SK-N-SH (cell line): ENCODE measurements at regions not wholly inside any gene's neighbourhood (a gene's known extent, or its start where the extent isn't known, plus 50 kb on each side); places are given as distances from the start of the nearest gene placed in this dataset.
"Not testable (repeated sequence)": the region's sequence is repeated elsewhere in the genome, so short reads cannot be mapped to it uniquely, and the experiment has no call there.

ENCODE experiments used
- EP300 ChIP-seq, 2 experiments: IDR thresholded peaks; 2 replicates each; pipeline versions ENCODE4 v1.4.0 to v1.6.1; 2012; ENCODE audit warnings: borderline replicate concordance in 1 of 2, low read depth in 1 of 2, low read length in 1 of 2
- GABPA ChIP-seq: IDR thresholded peaks from 2 replicates; pipeline ENCODE4 v1.4.0; 2012; ENCODE audit warnings: low read depth, mild to moderate bottlenecking
- SMC3 ChIP-seq: IDR thresholded peaks from 2 replicates; pipeline ENCODE4 v1.6.1; 2012; ENCODE audit warnings: low read depth, low read length, improper control_type of control experiment

GRCh38 chr17:62231293-62231692 is 149.1 kb upstream of the EFCAB3 start:
- TF ChIP-seq SMC3; GABPA; EP300 (IDR thresholded peaks at IDR 0.05; ENCODE audit: borderline replicate concordance in 1 of 2, low read depth in 1 of 2, low read length in 1 of 2): not testable (repeated sequence)
